BLaER1 treated with 17β-estradiol and CSF1 and Interleukin-3, amounts not matched to agents 10 nM and 100 nM (cell line): ENCODE measurements at regions not wholly inside any gene's neighbourhood (a gene's known extent, or its start where the extent isn't known, plus 50 kb on each side); places are given as distances from the start of the nearest gene placed in this dataset.
A peak's percentile ranks its signal among the peaks of the same experiment; 100 is the strongest.
"Not testable (repeated sequence)": the region's sequence is repeated elsewhere in the genome, so short reads cannot be mapped to it uniquely, and the experiment has no call there.

Source experiments
- H3K27ac ChIP-seq, 11 experiments: shearing (Covaris generic); formaldehyde crosslinking; 2 replicates each; pipeline ENCODE4 v1.8.1; 2022
- H3K27me3 ChIP-seq, 11 experiments: shearing (Covaris generic); formaldehyde crosslinking; 2 replicates each; pipeline ENCODE4 v1.8.1; 2022
- H3K36me3 ChIP-seq, 11 experiments: shearing (Covaris generic); formaldehyde crosslinking; 2 replicates each; pipeline ENCODE4 v1.8.1; 2022
- H3K4me1 ChIP-seq, 10 experiments: shearing (Covaris generic); formaldehyde crosslinking; 2 replicates each; pipeline ENCODE4 v1.8.1; 2022
- H3K4me2 ChIP-seq, 11 experiments: shearing (Covaris generic); formaldehyde crosslinking; 2 replicates each; pipeline ENCODE4 v1.8.1; 2022
- H3K4me3 ChIP-seq, 10 experiments: shearing (Covaris generic); formaldehyde crosslinking; 2 replicates each; pipeline ENCODE4 v1.8.1; 2022
- H3K9ac ChIP-seq, 11 experiments: shearing (Covaris generic); formaldehyde crosslinking; 2 replicates each; pipeline ENCODE4 v1.8.1; 2022
- H3K9me3 ChIP-seq, 11 experiments: shearing (Covaris generic); formaldehyde crosslinking; replicated peaks in 1 of 11; 2 replicates each; pipeline ENCODE4 v1.8.1; 2022
- H4K20me1 ChIP-seq, 11 experiments: shearing (Covaris generic); formaldehyde crosslinking; 2 replicates each; pipeline ENCODE4 v1.8.1; 2022
- Cebpa-rat ChIP-seq, 11 experiments: shearing (Covaris generic); IDR thresholded peaks; 2 replicates each; pipeline ENCODE4 v1.8.1; 2022

DNA sequence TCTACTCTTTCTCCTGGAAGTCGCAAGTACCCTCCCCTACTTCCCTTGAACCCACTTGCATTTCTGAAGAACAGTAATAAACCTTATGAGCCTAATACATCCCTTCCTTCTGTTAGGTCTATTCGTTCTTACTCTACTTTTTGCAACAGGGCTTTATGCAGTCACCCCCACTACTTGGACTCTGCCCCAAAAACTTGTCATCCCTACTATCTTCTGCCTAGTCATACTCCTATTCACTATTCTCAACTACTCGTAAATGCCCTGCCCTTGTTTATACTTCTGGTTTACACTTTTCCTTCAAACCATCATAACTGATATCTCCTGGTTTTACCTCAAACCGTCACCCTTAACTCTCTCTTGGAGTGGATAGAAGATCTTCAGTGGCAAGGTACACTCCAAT, 55.2 kb upstream of the SLIT2 start:
- Histone ChIP-seq H4K20me1 (no peaks in the 10 kb centered on the region), H3K4me2 (no peak overlapping the region), H3K4me1 (peaks cover 0 to 38% (median 12%) of the 10 kb centered on the region in 10 experiments; a peak in 12 of 20 replicates), H3K36me3 (no peaks in the 10 kb centered on the region), H3K4me3 (no peak overlapping the region), H3K27ac (peak overlapping the region in 2 of 11 experiments; percentile 81 to 92; a peak in 2 of 22 replicates), H3K9me3 (peaks cover 0 to 19% (median 2%) of the 10 kb centered on the region in 11 experiments; a peak in 8 of 22 replicates), H3K27me3 (no peaks in the 10 kb centered on the region), H3K9ac (no peak overlapping the region)
- no peak for TF ChIP-seq Cebpa-rat (IDR thresholded peaks at IDR 0.05)

DNA sequence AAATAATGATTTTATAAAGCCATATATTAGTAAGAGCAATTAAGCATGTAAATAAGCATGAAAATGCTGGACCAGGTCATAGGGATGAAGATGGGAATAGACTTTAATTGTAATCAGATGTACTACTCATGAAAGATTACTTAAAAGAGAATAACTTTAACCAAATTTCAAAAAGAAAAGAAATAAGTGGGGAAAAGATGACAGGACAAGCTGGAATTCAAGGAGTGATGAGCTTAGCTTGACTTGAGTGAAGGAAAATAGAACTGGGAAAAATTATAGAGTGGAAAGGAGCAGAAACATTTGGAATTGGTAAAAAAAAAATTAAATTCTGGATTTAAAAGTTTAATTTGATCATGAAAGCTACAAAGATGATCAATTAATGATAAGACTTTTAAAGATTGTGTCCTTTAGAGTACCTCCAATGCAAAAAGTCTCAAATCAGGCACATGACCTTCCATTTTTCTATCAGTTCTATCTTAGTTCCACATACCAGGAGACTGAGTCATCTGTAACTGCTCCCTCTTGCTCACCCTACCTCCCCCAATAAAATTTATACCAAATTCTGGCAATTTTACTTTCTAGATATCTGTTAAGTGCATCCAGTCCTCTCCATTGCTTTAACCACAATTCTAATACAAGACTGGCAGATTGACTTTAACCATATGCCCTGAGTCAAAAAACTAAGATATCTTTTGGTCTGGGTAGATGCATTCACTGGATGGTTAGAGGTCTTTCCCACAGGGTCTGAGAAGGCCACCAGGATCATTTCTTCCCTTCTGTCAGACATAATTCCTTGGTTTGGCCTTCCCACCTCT, 56.4 kb upstream of the SLIT2 start:
- peak overlapping the region in 4 of 11 experiments; percentile 55 to 75 (median 70); a peak in 7 of 22 replicates for H3K4me2 ChIP-seq
- H3K9me3 ChIP-seq, result peaks cover 4 to 31% (median 10%) of the 10 kb centered on the region in 11 experiments; a peak in 12 of 22 replicates
- H4K20me1 ChIP-seq, result no peaks in the 10 kb centered on the region
- H3K4me3 ChIP-seq, result no peak overlapping the region
- H3K9ac ChIP-seq, result no peak overlapping the region
- no peak for TF ChIP-seq Cebpa-rat (IDR thresholded peaks at IDR 0.05)
- H3K4me1 ChIP-seq, result peaks cover 0 to 38% (median 12%) of the 10 kb centered on the region in 10 experiments; a peak in 12 of 20 replicates
- peak overlapping the region in 9 of 11 experiments; percentile 44 to 92 (median 68); a peak in 14 of 22 replicates for H3K27ac ChIP-seq
- H3K36me3 ChIP-seq, result no peaks in the 10 kb centered on the region
- H3K27me3 ChIP-seq, result no peaks in the 10 kb centered on the region

DNA sequence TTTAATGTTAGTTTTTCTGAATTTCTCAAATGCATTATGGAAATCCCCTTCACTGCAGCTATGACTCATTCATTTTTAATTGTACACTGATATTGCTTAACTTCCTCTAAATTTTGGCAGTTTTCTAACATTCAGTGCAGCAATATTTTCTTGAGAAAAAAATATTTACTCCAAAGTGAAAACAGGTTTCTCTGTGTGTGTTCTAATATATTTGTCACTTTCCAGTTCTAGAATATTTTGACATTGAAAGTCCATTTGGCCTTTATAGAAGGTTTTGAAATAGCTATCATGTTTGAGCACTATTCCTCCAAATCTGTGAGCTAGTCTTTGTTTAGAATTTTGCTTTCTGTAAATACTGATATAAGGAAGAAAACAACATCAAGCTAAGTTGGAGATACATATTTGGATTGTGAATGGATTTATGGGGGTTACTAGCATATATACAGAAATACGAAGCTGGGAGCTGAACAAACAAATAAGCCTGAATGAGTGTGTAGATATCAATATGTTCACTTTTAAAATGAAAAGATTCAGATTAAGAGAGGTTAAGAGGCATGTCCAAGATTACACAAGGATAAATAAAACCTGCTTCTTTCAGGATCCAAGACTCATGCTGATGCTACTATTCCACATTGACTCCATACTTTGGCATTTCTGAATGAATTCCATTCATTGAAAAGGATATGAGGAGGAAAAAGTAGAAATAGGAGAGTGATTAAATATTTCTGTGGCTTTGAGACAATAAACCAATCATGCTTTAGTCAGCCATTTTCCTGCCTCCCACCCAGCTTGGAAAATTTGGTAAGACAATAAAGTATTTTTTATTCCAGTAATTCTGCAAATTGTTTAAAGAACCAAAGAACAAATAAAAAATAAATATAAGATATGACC, 57.3 kb upstream of the SLIT2 start:
- no peaks in the 10 kb centered on the region for H4K20me1 ChIP-seq
- peak overlapping the region; percentile 11 to 92 (median 71); a peak in 20 of 22 replicates for H3K27ac ChIP-seq
- H3K4me2 ChIP-seq, result peak overlapping the region in 6 of 11 experiments; percentile 14 to 75 (median 62); a peak in 12 of 22 replicates
- H3K9ac ChIP-seq, result peak overlapping the region in 6 of 11 experiments; percentile 19 to 59 (median 45); a peak in 9 of 22 replicates
- H3K27me3 ChIP-seq, result no peaks in the 10 kb centered on the region
- no peaks in the 10 kb centered on the region for H3K36me3 ChIP-seq
- H3K4me3 ChIP-seq, result no peak overlapping the region
- peak in 2 of 11 experiments; percentile 64 to 70; a peak in 3 of 22 replicates for TF ChIP-seq Cebpa-rat (IDR thresholded peaks at IDR 0.05)
- H3K4me1 ChIP-seq, result peaks cover 0 to 38% (median 12%) of the 10 kb centered on the region in 10 experiments; a peak in 12 of 20 replicates
- H3K9me3 ChIP-seq, result peaks cover 4 to 40% (median 12%) of the 10 kb centered on the region in 11 experiments; a peak in 12 of 22 replicates

DNA sequence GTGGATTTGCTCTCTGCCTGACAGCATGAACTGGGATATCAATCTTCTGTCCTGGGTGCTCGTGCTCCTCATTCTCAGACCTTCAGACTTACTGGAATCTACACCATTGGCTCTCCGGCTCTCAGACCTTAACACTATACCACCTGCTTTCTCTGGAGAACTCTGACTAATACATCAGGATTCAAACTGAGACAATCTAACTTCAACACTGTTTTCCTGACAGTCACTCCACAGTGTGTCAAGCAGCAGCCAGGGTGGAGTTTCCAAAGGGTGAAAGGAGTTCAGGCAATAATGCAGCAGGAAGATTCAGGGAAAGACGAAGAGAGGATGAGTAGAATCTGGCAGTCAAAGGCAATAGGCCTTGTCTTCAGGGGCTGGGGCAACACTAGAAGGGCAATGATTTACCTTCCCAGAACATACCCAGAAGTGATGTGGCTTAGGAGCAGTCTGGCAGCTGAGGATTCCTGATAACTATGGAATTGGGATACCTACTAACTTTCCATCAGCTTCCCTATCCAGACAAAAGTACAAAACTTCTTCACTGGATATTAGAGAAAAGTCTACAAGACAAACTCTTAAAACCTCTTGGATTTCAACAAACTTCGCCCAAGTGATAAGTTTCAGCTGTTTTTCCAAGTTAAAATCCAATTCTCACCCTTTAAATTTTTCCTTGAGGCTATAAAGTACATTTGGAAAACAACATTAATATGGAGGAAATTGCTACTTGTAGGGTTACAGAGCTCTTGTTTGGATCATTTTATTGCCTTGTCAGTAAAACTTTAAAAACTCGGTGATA, 58.4 kb upstream of the SLIT2 start:
- H3K9me3 ChIP-seq, result peaks cover 4 to 40% (median 13%) of the 10 kb centered on the region in 11 experiments; a peak in 12 of 22 replicates
- peak overlapping the region in 7 of 11 experiments; percentile 14 to 75 (median 55); a peak in 11 of 22 replicates for H3K4me2 ChIP-seq
- peaks cover 0 to 38% (median 12%) of the 10 kb centered on the region in 10 experiments; a peak in 12 of 20 replicates for H3K4me1 ChIP-seq
- peak overlapping the region in 3 of 11 experiments; percentile 1 to 36 (median 6); a peak in 2 of 22 replicates for H3K9ac ChIP-seq
- no peak for TF ChIP-seq Cebpa-rat (IDR thresholded peaks at IDR 0.05)
- H3K27ac ChIP-seq, result peak overlapping the region; percentile 42 to 92 (median 71); a peak in 20 of 22 replicates
- H3K36me3 ChIP-seq, result no peaks in the 10 kb centered on the region
- H3K4me3 ChIP-seq, result no peak overlapping the region
- H4K20me1 ChIP-seq, result no peaks in the 10 kb centered on the region
- no peaks in the 10 kb centered on the region for H3K27me3 ChIP-seq

DNA sequence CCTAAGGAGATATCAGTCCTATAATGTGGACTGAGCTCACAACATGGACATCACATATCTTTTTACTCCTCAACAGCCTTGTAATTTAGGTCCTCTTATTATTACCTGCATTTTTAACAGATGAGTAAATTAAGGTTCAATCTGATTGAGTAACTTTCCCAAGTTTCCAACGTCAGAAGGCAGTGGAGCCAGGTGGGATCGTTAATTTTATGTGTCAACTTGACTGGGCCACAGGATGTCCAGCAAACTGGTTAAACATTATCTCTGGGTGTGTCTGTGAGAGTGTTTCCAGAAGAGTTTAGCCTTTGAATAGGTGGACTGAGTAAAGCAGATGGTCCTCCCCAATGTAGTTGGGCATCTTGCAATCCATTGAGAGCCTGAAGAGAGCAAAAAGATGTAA, 59.0 kb upstream of the SLIT2 start:
- no peaks in the 10 kb centered on the region for H3K27me3 ChIP-seq
- TF ChIP-seq Cebpa-rat (IDR thresholded peaks at IDR 0.05), result no peak
- H3K9ac ChIP-seq, result 0 out of 22 replicates have a peak overlapping the region, but pooled peaks of 1 of the 11 experiments have one; percentile 6
- peak overlapping the region in 3 of 11 experiments; percentile 70 to 75 (median 71); a peak in 6 of 22 replicates for H3K4me2 ChIP-seq
- H3K4me1 ChIP-seq, result peaks cover 0 to 40% (median 12%) of the 10 kb centered on the region in 10 experiments; a peak in 12 of 20 replicates
- no peaks in the 10 kb centered on the region for H3K36me3 ChIP-seq
- peak overlapping the region in 10 of 11 experiments; percentile 42 to 92 (median 71); a peak in 19 of 22 replicates for H3K27ac ChIP-seq
- H4K20me1 ChIP-seq, result no peaks in the 10 kb centered on the region
- no peak overlapping the region for H3K4me3 ChIP-seq
- H3K9me3 ChIP-seq, result peaks cover 4 to 40% (median 13%) of the 10 kb centered on the region in 11 experiments; a peak in 12 of 22 replicates

DNA sequence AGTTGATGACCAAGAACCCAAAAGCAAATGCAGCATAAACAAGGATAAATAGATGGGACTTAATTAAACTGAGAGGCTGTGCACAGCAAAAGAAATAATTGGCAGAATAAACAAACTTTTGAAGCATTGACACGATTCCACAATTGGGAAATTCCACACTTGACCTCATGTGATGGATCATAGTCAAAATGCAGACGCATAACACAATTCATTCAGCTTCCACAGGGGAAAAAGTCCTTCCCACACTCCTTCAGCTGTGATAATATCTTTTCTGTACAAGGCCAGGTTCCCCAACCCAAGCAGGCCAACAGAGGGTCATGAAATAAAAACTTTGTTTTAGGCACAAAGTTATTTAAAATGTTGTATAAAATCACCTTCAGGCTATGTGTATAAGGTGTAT, 66.6 kb upstream of the SLIT2 start:
- Histone ChIP-seq H3K4me1 (peaks cover 0 to 13% (median 0%) of the 10 kb centered on the region in 10 experiments; a peak in 6 of 20 replicates), H3K36me3 (no peaks in the 10 kb centered on the region), H3K4me2 (no peak overlapping the region), H4K20me1 (no peaks in the 10 kb centered on the region), H3K9ac (no peak overlapping the region), H3K9me3 (peaks cover 0 to 8% (median under 1%) of the 10 kb centered on the region in 11 experiments; a peak in 4 of 22 replicates), H3K27ac (no peak overlapping the region), H3K4me3 (no peak overlapping the region), H3K27me3 (no peaks in the 10 kb centered on the region)
- TF ChIP-seq Cebpa-rat (IDR thresholded peaks at IDR 0.05), result no peak

DNA sequence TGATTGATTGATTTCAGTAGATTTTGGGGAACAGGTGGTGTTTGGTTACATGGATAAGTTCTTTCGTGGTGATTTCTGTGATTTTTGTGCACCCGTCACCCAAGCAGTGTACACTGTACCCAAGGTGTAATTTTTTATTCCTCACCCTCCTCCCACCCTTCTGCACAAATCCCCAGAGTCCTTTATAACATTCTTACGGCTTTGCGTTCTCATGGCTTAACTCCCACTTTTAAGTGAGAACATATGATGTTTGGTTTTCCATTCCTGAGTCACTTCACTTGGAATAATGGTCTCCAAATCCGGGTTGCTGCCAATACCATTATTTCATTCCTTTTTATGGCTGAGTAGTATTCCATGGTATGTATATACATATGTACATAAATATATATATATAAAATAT, 68.6 kb upstream of the SLIT2 start:
- H3K4me2 ChIP-seq, result not testable (repeated sequence)

DNA sequence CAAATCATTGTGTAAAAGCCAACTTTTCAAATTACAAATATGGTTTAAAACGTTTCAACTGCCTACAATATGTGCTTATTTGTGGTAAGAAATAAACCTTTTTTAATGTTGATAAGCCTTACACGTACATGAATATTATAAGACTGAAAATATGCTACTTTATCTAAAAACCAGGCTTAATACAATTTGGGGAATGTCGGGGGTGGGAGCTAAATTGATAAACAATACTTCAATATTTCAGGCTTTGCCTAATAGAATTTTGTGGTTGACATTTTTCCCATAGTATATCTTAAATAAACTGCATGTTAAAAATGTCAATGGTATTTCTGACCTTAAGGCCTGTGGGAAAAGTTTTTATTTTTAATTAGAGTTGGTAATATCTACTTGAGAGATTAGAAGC, 69.8 kb upstream of the SLIT2 start:
- no peak overlapping the region for H3K9ac ChIP-seq
- H3K27me3 ChIP-seq, result no peaks in the 10 kb centered on the region
- no peaks in the 10 kb centered on the region for H4K20me1 ChIP-seq
- H3K4me3 ChIP-seq, result no peak overlapping the region
- H3K9me3 ChIP-seq, result peaks cover 0 to 14% (median 11%) of the 10 kb centered on the region in 11 experiments; a peak in 14 of 22 replicates
- H3K4me1 ChIP-seq, result peaks cover 0 to 1% (median 0%) of the 10 kb centered on the region in 10 experiments; a peak in 5 of 20 replicates
- no peak overlapping the region for H3K27ac ChIP-seq
- H3K4me2 ChIP-seq, result no peak overlapping the region
- TF ChIP-seq Cebpa-rat (IDR thresholded peaks at IDR 0.05), result no peak
- no peaks in the 10 kb centered on the region for H3K36me3 ChIP-seq

More for the DNA sequence above, 68.6 kb upstream of the SLIT2 start:
- not testable (repeated sequence) for H3K27ac ChIP-seq, H3K27me3 ChIP-seq, H4K20me1 ChIP-seq, H3K4me3 ChIP-seq, H3K36me3 ChIP-seq, H3K9ac ChIP-seq
- Histone ChIP-seq H3K9me3 (peaks cover 0 to 12% (median 8%) of the 10 kb centered on the region in 11 experiments; a peak in 14 of 22 replicates), H3K4me1 (peaks cover 0 to 13% (median 0%) of the 10 kb centered on the region in 10 experiments; a peak in 6 of 20 replicates)
